T-cell (primary cell): ENCODE measurements at regions not wholly inside any gene's neighbourhood (a gene's known extent, or its start where the extent isn't known, plus 50 kb on each side); places are given as distances from the start of the nearest gene placed in this dataset.
"Not testable (repeated sequence)": the region's sequence is repeated elsewhere in the genome, so short reads cannot be mapped to it uniquely, and the experiment has no call there.

Experiments used
- ATAC-seq, 4 experiments: fragments of 200-7000 bp in 3 of 4; fragments of 150-1000 bp in 1 of 4; cut with Tn5 transposase; replicated peaks in 1 of 4; 1 replicate in 3 of 4; 2 replicates in 1 of 4; pipeline ENCODE4 v1.10.0; 2021; ENCODE audit warnings: moderate library complexity in 3 of 4, mild to moderate bottlenecking in 2 of 4, moderate number of reproducible peaks in 1 of 4
- CTCF ChIA-PET, 2 donors: fragments of 300-600 bp; sonication (Branson Sonifier 250); formaldehyde crosslinking; loops; one replicate each; lab custom pipeline; 2022; ENCODE audit warnings: antibody characterized with exemption in 2 of 2; lab: Charles Lee
- POLR2A ChIA-PET, 2 donors: fragments of 300-600 bp; sonication (Branson Sonifier 250); formaldehyde crosslinking; loops; one replicate each; lab custom pipeline; 2022; ENCODE audit warnings: antibody characterized with exemption in 2 of 2; lab: Charles Lee
- DNase-seq, 35 experiments: peaks; one replicate each; pipeline versions ENCODE4 v3.0.0 to v3.0.0-alpha.2; 2013 to 2023
- H3K27ac ChIP-seq: one replicate; pipeline ENCODE4 v1.5.1; 2013; ENCODE audit warnings: low read length
- H3K27me3 ChIP-seq, 2 experiments: replicated peaks in 1 of 2; 1 replicate in 1 of 2; 2 replicates in 1 of 2; pipeline versions ENCODE4 v1.6.1 to v1.7.0; 2013; ENCODE audit warnings: low read length in 1 of 2, mixed read lengths in 1 of 2; ENCODE audit not compliant: control insufficient read depth in 2 of 2, insufficient read depth in 2 of 2; ENCODE audit errors: extremely low read depth in 1 of 2
- H3K36me3 ChIP-seq, 2 donors: 1 replicate in 1 of 2; 2 replicates in 1 of 2; pipeline versions ENCODE4 v1.6.1 to v1.7.0; 2013; ENCODE audit warnings: low read length in 1 of 2; ENCODE audit not compliant: control insufficient read depth in 2 of 2, insufficient read depth in 1 of 2; ENCODE audit errors: extremely low read depth in 1 of 2
- H3K4me1 ChIP-seq, 2 experiments: 1 replicate in 1 of 2; 2 replicates in 1 of 2; pipeline versions ENCODE4 v1.6.1 to v1.7.0; 2013; ENCODE audit warnings: low read length in 2 of 2, mixed read lengths in 1 of 2; ENCODE audit not compliant: insufficient read depth in 2 of 2, control insufficient read depth in 1 of 2; ENCODE audit errors: extremely low read depth in 1 of 2
- H3K4me3 ChIP-seq, 2 donors: 1 replicate in 1 of 2; 2 replicates in 1 of 2; pipeline versions ENCODE4 v1.5.1 to v1.7.0; 2013; ENCODE audit warnings: mild to moderate bottlenecking in 2 of 2, low read length in 1 of 2, moderate library complexity in 1 of 2; ENCODE audit not compliant: control insufficient read depth in 1 of 2; ENCODE audit errors: extremely low read depth in 1 of 2
- H3K9me3 ChIP-seq: 2 replicates; pipeline ENCODE4 v1.7.0; 2013
- H3K27ac Mint-ChIP-seq, 2 donors: one replicate each; pipeline ENCODE4 v1.8.0; 2020 to 2021; ENCODE audit warnings: mild to moderate bottlenecking in 2 of 2, mixed read lengths in 2 of 2
- H3K27me3 Mint-ChIP-seq, 2 donors: one replicate each; pipeline ENCODE4 v1.8.0; 2021 to 2022; ENCODE audit warnings: mixed read lengths in 2 of 2
- H3K36me3 Mint-ChIP-seq: one replicate; pipeline ENCODE4 v1.8.0; 2021; ENCODE audit warnings: mixed read lengths
- H3K4me1 Mint-ChIP-seq, 3 donors: one replicate each; pipeline ENCODE4 v1.8.0; 2020 to 2022; ENCODE audit warnings: mixed read lengths in 3 of 3, mild to moderate bottlenecking in 1 of 3
- H3K4me3 Mint-ChIP-seq, 3 donors: one replicate each; pipeline ENCODE4 v1.8.0; 2020 to 2022; ENCODE audit warnings: mild to moderate bottlenecking in 3 of 3, mixed read lengths in 3 of 3, moderate library complexity in 3 of 3
- H3K9me3 Mint-ChIP-seq, 3 donors: one replicate each; pipeline ENCODE4 v1.8.0; 2020 to 2022; ENCODE audit warnings: mixed read lengths in 3 of 3
- WGBS: methylation state at CpG from one replicate; pipeline ENCODE4 v1.1.5; 2013; ENCODE audit warnings: missing lambda C conversion rate; ENCODE audit not compliant: insufficient coverage; 5-methylcytosine and 5-hydroxymethylcytosine counted together

DNA sequence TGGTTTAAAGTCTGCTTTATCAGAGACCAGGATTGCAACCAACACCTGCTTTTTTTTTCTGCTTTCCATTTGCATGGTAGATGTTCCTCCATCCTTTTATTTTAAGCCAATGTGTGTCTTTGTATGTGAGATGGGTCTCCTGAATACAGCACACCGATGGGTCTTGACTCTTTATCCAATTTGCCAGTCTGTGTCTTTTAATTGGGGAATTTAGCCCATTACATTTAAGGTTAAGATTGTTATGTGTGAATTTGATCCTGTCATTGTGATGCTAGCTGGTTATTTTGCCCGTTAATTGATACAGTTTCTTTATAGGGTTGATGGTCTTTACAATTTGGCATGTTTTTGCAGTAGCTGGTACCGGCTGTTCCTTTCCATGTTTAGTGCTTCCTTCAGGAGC lies 128.4 kb downstream of the ADCYAP1 start:
- H3K9me3 ChIP-seq, H3K4me1 Mint-ChIP-seq, H3K36me3 Mint-ChIP-seq, DNase-seq, ATAC-seq, POLR2A ChIA-PET, H3K4me1 ChIP-seq, H3K4me3 ChIP-seq, H3K36me3 ChIP-seq, H3K27ac Mint-ChIP-seq, H3K4me3 Mint-ChIP-seq, H3K27ac ChIP-seq, H3K27me3 ChIP-seq, H3K27me3 Mint-ChIP-seq, CTCF ChIA-PET: not testable (repeated sequence)
- WGBS, result no CpG with 5 or more reads among the region's 3 CpGs
- H3K9me3 Mint-ChIP-seq, result peaks cover 6 to 19% (median 15%) of the 10 kb centered on the region in 3 donors

DNA sequence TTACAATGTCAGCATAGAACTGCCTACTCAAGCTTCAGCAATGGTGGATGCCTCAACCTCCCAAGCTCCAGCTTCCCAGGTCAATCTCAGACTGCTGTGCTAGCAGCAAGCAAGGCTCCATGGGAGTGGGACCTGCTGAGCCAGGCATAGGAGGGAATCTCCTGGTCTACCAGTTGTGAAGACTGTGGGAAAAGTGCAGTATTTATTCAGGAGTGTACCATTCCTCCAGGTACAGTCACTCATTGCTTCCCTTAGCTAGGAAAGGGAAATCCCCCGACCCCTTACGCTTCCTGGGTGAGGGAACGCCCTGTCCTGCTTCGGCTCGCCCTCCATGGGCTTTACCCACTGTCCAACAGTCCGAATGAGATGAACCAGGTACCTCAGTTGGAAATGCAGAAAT lies 130.3 kb downstream of the ADCYAP1 start:
- ChIA-PET POLR2A (no interaction called here), CTCF (no interaction called here)
- ATAC-seq (no peak), DNase-seq (no peak)
- Histone ChIP-seq H3K4me1 (no peaks in the 10 kb centered on the region), H3K9me3 (no peaks in the 10 kb centered on the region), H3K27ac (no peak overlapping the region), H3K4me3 (no peak overlapping the region), H3K27me3 (peaks cover 0 to 13% of the 10 kb centered on the region in 2 experiments), H3K36me3 (no peaks in the 10 kb centered on the region)
- Mint-ChIP-seq H3K4me1 (no peaks in the 10 kb centered on the region), H3K36me3 (no peaks in the 10 kb centered on the region), H3K27ac (no peak overlapping the region), H3K27me3 (peaks cover 0 to 8% of the 10 kb centered on the region in 2 donors), H3K9me3 (peaks cover 6 to 15% (median 15%) of the 10 kb centered on the region in 3 donors), H3K4me3 (no peak overlapping the region)
- 80% methylated on average over 4 of the region's 6 CpGs for WGBS

DNA sequence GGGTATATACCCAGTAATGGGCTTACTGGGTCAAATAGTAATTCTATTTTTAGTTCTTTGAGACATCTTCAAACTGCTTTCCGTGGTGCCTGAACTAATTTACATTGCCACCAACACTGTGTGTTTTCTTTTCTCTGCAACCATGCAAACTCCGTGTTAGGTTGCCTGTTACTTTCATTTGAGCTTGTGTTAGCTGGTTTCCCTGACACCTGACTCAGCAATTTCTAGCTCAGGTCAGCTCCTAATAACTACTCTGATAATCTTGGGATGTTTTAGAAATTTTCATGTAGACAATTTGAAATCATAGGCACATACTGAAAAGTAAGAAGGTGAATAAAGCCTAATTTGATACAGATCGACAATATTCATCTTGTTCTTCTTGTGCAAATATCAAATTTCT lies 132.3 kb downstream of the ADCYAP1 start:
- DNase-seq (no peak), ATAC-seq (no peak)
- H3K36me3 Mint-ChIP-seq, result no peaks in the 10 kb centered on the region
- WGBS, result no CpG with 5 or more reads among the region's 3 CpGs
- H3K27ac ChIP-seq, result no peak overlapping the region
- no peaks in the 10 kb centered on the region for H3K9me3 ChIP-seq
- peaks cover 0 to 13% of the 10 kb centered on the region in 2 experiments for H3K27me3 ChIP-seq
- ChIA-PET POLR2A (no interaction called here), CTCF (interaction anchor here in 1 of 2 donors (0.6 kb wide), 1 partner anchor 1290 kb away, joined by 3 read pairs; no protein-coding TSS in a partner anchor)
- H3K4me1 Mint-ChIP-seq, result no peaks in the 10 kb centered on the region
- no peak overlapping the region for H3K4me3 Mint-ChIP-seq
- H3K9me3 Mint-ChIP-seq, result peaks cover 4 to 8% (median 7%) of the 10 kb centered on the region in 3 donors
- H3K4me3 ChIP-seq, result no peak overlapping the region
- no peaks in the 10 kb centered on the region for H3K4me1 ChIP-seq
- H3K27ac Mint-ChIP-seq, result no peak overlapping the region
- peaks cover 0 to 8% of the 10 kb centered on the region in 2 donors for H3K27me3 Mint-ChIP-seq
- no peaks in the 10 kb centered on the region for H3K36me3 ChIP-seq

DNA sequence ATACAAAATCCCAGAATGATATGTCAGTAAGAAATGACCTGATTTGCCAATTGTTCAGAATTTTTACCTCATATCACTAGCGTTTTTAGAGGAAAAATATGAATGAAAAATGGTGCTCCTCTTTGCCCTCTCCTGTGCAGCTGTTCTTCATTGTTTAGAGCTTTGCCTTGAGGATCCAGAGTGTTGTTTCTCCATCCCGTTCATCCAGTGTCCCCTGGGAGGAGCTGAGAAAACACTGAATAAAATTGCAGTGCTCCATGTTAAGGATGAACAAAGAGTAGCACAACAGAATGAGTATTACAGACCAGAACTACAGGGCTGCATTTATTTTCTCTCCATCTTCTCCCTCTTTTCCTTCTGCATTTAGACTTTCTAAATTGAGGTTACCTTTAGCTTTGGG lies 133.1 kb downstream of the ADCYAP1 start:
- ATAC-seq (no peak), DNase-seq (no peak)
- Mint-ChIP-seq H3K36me3 (no peaks in the 10 kb centered on the region), H3K9me3 (peaks cover 4 to 12% (median 9%) of the 10 kb centered on the region in 3 donors), H3K4me3 (no peak overlapping the region), H3K27ac (no peak overlapping the region), H3K4me1 (no peaks in the 10 kb centered on the region), H3K27me3 (peaks cover 0 to 8% of the 10 kb centered on the region in 2 donors)
- Histone ChIP-seq H3K27ac (no peak overlapping the region), H3K9me3 (no peaks in the 10 kb centered on the region), H3K4me3 (no peak overlapping the region), H3K36me3 (no peaks in the 10 kb centered on the region), H3K27me3 (peaks cover 0 to 13% of the 10 kb centered on the region in 2 experiments), H3K4me1 (no peaks in the 10 kb centered on the region)
- ChIA-PET CTCF (no interaction called here), POLR2A (no interaction called here)
- WGBS, result no CpG with 5 or more reads among the region's 2 CpGs

DNA sequence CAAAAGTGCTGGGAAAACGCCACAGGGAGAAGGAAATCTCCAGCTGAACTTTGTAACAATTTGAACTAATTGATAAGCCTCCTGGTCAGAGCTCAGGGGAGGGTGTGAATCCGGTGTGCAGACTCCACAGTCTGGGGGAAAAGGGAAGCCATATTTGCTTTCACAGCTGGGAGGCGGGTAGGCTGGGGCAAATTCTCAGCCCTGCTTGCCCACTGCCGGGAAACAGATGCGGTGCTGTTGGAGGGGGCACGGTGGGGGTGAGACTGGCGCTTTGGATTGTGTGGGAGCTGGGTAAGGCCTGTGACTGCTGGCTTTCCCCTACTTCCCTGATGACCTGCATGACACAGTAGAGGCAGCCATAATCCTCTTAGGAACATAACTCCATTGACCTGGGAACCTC lies 134.8 kb downstream of the ADCYAP1 start:
- no peak overlapping the region for H3K4me3 Mint-ChIP-seq
- no peaks in the 10 kb centered on the region for H3K4me1 Mint-ChIP-seq
- Histone ChIP-seq H3K9me3 (no peaks in the 10 kb centered on the region), H3K27ac (no peak overlapping the region), H3K4me3 (no peak overlapping the region), H3K4me1 (no peaks in the 10 kb centered on the region), H3K36me3 (no peaks in the 10 kb centered on the region), H3K27me3 (peaks cover 0 to 12% of the 10 kb centered on the region in 2 experiments)
- no peak overlapping the region for H3K27ac Mint-ChIP-seq
- POLR2A ChIA-PET, result no interaction called here
- H3K27me3 Mint-ChIP-seq, result peaks cover 0 to 8% of the 10 kb centered on the region in 2 donors
- DNase-seq (no peak), ATAC-seq (no peak)
- H3K36me3 Mint-ChIP-seq, result no peaks in the 10 kb centered on the region
- WGBS, result 89% methylated on average over 6 of the region's 7 CpGs
- CTCF ChIA-PET, result no interaction called here
- peaks cover 0 to 14% (median 13%) of the 10 kb centered on the region in 3 donors for H3K9me3 Mint-ChIP-seq

DNA sequence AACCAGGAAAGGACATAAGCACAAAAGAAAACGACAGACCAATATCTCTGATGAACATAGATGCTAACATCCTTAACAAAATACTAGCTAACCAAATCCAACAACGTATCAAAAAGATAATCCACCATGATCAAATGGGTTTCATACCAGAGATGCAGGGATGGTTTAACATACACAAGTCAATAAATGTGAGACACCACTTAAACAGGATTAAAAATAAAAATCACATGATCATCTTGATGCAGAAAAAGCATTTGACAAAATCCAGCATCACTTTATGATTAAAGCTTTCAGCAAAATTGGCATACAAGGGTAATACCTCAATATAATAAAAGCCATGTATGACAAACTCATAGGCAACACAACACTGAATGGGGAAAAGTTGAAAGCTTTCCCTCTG lies 138.4 kb downstream of the ADCYAP1 start:
- CTCF ChIA-PET, H3K36me3 ChIP-seq, H3K27me3 Mint-ChIP-seq, DNase-seq, H3K4me3 Mint-ChIP-seq, H3K9me3 ChIP-seq, ATAC-seq, H3K4me1 Mint-ChIP-seq, H3K27ac ChIP-seq, H3K36me3 Mint-ChIP-seq, H3K4me3 ChIP-seq, H3K4me1 ChIP-seq, H3K27me3 ChIP-seq, POLR2A ChIA-PET, H3K27ac Mint-ChIP-seq: not testable (repeated sequence)
- 55% methylated on average over 2 of the region's 2 CpGs for WGBS
- peaks cover 0 to 14% (median 13%) of the 10 kb centered on the region in 3 donors for H3K9me3 Mint-ChIP-seq

DNA sequence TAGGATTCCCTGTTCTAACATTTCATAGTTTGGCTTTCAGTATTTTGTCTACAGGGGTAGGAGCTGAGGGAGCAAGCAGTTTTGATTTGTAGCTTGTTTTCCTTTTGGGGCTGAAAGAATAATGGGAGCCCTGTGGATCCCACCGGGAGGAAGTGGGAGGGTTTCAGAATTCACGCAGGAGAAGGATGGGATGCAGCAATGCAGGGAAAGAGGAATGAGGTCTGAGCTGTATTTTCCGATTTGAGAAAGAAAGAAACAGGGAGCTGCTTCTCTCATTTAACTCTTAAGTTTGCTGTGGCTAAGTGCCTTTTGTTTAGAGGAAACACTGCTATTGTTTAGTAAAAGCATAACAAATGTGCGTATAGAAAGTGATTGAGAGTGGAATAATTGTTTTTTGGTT lies 141.0 kb downstream of the ADCYAP1 start:
- 28% methylated on average over 3 of the region's 4 CpGs for WGBS
- Mint-ChIP-seq H3K27me3 (peaks cover 0 to 2% of the 10 kb centered on the region in 2 donors), H3K4me3 (no peak overlapping the region), H3K4me1 (no peaks in the 10 kb centered on the region), H3K9me3 (peaks cover 0 to 14% (median 13%) of the 10 kb centered on the region in 3 donors), H3K36me3 (no peaks in the 10 kb centered on the region), H3K27ac (no peak overlapping the region)
- ChIA-PET CTCF (no interaction called here), POLR2A (no interaction called here)
- Histone ChIP-seq H3K36me3 (no peaks in the 10 kb centered on the region), H3K4me3 (no peak overlapping the region), H3K4me1 (no peaks in the 10 kb centered on the region), H3K27me3 (no peaks in the 10 kb centered on the region), H3K27ac (no peak overlapping the region), H3K9me3 (no peaks in the 10 kb centered on the region)
- ATAC-seq, result no peak
- DNase-seq, result no peak
